GM18517 (cell line): ENCODE measurements at regions not wholly inside any gene's neighbourhood (a gene's known extent, or its start where the extent isn't known, plus 50 kb on each side); places are given as distances from the start of the nearest gene placed in this dataset.
"Not testable (repeated sequence)": the region's sequence is repeated elsewhere in the genome, so short reads cannot be mapped to it uniquely, and the experiment has no call there.

Experiments used
- ATAC-seq: cut with Tn5 transposase; IDR thresholded peaks from one replicate; pipeline ENCODE4 v1.9.1; 2021; ENCODE audit warnings: mild to moderate bottlenecking, moderate library complexity; ENCODE audit not compliant: unreplicated experiment

DNA sequence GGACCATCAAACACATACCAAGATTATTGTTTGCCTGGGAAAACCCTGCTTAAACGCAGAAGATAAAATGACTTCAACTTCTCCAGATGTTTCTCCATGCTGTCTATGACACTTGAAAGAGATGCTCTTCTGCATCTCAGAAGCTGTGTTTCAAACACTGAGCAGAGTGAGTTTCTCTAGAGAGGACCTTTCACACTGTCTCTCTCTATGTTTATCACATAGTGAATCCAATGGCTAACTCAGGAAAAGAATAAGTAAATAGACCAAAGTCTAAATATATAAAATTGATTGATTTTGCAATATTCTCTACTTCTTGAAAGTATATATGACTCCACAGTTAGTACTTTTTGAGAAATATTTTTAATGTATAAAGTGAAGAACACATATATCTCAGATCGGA, 325.6 kb upstream of the USP15 start:
- ATAC-seq, result no peak

DNA sequence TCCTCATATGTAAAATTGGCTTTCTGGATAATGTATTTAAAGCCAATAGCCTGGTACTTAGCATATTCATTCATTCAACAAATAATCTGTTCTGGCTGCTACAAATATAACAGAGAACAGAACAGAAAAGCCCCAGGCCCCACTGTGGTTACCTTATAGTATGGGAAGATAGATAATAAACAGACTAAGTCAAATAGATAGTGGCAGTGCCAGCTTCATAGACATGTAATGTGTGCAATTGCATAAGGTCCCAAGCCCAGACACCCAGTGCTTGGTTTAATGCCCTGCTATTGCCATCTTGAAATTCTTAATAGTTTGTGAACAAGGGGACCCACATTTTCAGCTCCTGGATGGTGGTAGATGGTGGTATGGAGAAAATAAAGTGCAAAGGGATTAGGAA, 320.2 kb upstream of the USP15 start:
- no peak for ATAC-seq

DNA sequence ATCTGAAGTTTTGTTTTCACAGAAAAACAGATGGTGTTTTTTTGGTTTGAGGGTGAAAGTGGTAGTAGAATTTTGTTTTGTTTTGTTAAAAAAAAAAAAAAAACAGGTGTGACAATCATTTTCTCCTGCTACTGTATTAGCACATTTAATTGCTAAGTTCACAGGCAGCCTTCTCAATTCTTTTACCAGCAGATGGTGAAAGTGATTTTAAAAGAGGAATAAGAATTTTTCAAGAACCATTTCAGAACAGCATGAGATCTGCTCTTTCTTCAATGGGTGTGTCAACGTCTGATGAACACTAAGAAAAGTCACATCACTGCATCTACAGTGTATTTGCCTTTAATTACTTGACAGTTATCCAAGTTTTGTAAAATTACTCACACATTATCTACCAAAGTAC, 303.7 kb upstream of the USP15 start:
- ATAC-seq, result no peak

DNA sequence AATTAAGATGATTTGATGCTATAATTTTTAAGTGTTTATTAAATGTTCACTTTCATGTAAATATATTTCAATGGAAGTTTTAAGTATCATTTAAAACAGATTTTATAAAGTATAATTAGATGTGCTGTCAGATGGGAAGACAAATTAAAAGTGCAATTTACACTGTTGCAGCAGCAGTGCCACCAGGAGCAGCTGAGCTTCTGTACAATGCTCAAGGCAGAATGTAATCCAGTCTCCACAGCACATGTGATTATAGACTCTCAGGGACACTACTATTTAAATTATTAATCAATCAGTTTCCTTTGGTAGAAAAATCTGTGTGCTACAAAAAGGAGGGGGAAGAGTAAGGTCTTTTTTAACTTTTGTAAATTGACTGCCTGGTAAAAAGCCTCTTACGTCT, 285.7 kb upstream of the USP15 start:
- no peak for ATAC-seq

DNA sequence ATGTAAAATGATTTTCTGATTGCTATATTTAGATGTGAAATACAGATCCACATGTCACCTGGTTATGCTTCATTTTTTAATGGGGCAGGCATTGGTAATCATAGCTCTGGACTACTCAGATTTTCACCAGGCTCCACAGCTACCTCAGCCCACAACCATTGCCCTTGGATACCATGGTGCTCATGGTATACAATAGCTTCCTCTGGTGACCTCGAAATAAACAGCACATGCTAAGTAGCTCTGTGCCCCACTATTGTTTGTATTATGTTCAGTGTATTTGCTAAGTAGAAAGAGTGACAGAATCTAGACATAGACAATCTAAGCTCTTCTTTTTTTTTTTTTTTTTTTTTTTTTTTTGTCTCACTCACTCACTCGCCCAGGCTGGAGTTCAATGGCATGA, 274.4 kb upstream of the USP15 start:
- no peak for ATAC-seq

DNA sequence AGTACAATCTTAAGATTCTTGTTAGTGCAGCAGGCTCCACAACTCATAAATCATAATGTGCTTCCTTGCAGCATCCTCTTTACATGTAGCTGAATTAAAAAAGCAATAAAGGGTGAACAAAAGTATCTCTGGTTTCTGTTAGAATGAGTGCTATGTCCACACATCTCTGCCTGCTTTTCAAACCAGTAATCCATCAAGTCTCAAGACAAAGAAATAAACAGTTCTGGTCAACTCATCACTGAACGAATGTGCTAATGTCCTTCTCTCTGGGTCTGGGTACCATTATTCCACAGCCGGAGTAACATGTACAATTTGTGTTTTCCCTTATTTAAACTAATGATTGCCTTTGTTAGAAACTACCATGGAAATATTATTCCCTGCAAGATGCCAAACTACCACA, 273.0 kb upstream of the USP15 start:
- ATAC-seq, result no peak

DNA sequence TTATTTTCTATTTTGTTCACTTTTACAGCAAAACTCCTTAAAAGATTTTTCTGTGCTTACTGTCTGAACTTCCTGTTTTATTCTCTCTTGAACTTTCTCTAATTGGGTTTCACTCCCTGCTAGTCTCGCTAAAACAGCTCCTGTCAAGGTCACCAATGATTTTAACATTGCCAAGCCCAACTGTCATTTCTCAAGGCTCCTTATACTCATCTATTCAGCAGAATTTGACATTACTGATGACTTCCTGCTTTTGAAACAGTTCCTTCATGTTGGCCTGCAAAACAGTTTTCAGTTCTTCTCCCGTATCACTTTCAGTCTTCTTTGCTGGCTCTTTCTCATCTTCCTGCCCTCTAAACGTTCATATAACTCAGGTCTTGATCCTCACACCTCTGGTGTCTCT, 268.5 kb upstream of the USP15 start:
- ATAC-seq, result no peak

DNA sequence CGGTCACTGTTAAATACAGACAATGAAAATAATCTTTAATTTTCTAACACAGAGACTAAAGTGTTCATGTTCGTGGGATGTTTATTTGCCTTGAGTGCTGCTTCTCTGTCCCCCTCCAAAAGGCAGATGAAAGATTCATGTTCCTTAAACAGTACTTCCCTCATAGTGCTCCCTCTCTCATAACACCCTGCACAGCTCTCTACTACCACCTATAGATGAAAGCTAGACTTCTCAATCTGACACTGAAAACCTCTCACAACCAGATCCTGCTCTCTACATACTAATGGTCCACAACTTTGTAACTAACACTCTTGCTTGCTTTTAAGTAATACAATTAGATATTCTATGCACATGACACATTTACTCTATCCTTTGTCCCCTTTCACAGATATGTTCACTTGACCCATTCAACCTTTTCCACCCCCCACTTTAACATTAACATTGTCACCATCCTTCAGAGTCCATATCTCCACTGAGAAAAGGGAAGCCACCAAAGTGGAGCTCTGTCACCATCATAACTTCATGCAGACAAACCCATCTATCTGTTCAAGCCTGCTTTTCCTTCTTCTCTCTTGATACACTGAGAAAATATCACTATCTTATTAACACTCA, 266.4 kb upstream of the USP15 start:
- peak; percentile 76 for ATAC-seq

DNA sequence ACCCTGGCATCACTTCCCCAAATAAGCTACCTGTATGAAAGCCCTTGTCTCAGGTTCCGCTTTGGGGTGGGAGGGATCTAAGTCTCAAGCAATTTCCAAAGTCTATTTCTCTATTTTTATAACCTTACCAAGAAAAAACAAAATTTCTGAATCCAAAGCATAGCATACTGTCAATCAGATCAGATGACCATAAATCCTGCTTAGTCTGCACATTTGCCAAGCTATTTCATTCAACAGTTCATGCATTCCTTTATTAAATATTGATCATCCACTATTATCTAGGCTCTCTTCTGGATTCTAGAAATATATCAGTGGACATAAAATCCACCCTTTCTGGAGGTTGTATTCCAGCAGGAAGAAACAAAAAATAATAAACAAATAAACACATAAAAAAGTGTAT, 263.5 kb upstream of the USP15 start:
- ATAC-seq, result no peak

DNA sequence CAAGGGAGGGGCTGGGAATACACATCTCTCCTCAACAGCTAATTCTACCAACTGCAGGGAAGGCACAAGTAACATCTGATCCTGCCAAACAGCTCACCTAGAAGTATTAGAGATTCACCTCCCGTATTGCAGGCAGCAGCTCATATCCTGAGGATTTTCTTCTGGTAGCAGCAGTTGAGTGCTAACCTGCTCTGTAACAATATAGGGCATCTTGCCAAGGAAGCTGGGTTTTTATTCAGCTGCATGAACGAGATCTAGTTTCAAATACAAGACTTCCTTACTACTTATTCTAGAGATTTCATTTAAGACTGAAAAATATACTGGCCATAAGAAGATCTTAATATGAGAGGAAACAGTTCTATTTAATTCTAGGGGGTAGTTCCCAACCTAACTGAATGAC, 261.4 kb upstream of the USP15 start:
- ATAC-seq, result no peak

DNA sequence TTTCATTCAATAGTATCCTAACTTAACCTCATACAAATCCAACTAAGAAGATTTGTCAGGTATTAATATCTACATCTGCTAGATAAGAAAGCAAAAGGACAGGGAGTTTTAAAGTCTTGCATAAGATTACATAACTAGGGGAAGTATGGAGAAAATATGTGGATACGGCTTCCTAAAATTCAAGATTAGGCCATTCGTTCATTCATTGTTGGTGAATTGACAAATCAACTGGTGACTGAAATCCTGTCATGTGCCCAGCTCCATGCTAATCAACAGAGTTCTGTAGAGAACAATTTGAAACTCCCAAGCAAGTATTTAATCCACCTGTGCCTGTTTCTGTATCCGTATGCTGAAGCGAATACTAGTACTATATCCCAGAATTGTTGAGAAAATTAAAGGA, 260.9 kb upstream of the USP15 start:
- ATAC-seq, result no peak

DNA sequence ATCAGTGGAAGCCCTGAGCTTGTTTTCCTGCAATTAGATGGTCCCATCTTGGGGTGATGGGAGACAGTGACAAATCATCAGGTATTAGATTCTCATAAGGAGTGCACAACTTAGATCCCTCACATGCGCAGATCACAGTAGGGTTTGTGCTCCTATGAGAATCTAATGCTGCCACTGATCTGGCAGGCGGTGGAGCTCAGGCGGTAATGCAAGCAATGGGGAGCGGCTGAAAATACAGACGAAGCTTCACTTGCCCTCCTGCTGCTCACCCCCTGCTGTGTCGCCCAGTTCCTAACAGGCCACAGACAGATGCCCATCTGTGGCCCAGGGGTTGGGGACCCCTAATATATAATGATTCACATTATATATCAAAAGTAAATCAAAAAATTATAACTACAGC, 258.8 kb upstream of the USP15 start:
- ATAC-seq, result no peak

DNA sequence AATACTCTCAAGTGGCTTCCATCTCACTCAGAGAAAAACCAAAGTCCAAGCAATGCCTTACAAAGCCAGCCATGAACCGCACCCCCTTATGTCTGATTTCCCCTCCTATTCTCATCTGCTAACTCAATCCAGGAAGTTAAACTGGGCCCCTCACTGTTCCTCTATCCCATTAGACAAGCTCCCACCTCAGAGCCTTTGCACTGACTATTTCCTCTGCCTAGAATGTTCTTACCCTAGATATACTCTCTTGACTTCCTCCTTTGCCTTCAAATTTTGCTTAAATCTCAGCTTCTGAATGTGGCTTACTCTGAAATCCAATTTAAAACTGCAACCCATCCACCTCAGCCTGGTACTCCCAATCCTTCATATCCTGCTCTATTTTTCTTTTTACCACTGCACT, 257.0 kb upstream of the USP15 start:
- ATAC-seq, result no peak

DNA sequence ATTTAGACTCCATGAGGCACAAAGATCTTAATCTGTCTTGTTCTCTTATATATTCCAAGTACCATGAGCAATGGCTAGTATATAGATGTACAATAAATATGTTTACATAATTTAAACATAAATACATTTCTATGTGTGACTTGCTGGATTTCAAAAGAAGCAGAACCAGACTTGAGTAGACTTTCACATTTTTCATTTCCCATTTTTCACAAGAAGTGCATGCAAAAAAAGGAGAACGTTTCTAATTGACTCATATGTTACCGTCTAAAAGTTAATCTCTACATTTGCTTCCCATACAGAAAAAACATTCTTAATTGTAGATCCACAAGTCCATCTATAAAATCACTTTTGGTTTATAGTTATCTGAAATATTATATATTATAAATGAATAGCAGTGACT, 256.5 kb upstream of the USP15 start:
- no peak for ATAC-seq

DNA sequence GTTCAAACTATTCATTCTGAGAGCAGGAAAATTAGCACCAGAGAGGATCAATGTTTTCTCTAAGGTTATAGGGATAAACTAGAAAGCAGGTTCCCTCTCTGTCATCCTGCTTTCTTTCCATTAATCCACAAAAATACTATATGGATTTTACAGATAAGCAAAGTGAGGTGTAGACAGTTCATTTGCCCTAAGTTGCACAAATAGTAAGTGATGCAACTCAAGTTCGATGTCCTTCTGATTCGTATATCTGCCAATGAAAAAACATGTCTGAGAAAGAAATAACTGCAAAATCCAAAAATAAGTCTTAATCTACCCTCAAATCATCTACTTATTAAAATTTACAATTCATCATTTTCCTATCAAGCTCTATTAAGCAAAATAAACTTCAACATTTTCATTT, 254.6 kb upstream of the USP15 start:
- no peak for ATAC-seq

DNA sequence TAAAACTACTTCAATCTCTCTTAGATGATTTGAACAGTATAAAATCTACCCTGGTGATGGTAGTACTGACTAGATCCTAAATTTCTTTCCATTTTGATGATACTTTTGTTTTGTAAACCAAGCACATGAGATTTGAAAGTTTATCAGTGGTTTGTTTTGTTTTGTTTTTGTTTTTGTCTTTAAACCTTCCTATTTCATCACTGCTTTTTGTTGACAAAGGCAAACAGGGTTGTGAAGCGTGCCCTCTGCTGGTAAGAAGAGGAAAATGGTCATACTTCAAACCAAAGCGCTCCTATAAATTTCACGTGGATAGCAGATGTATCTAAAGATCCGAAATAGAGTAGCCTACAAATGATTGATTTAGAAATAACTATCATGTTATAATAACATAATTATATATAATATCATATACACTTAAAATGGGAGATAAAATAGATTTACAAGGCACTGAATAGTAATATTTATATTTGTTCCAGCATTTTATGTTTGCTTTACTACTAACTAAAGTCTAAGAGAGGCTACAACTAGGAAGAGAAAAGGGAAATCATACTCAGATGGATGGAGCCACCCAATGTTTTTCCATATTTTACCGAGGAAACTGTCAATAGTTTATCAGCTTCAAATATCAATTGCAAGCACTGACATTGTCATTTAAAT, 254.0 kb upstream of the USP15 start:
- no peak for ATAC-seq

DNA sequence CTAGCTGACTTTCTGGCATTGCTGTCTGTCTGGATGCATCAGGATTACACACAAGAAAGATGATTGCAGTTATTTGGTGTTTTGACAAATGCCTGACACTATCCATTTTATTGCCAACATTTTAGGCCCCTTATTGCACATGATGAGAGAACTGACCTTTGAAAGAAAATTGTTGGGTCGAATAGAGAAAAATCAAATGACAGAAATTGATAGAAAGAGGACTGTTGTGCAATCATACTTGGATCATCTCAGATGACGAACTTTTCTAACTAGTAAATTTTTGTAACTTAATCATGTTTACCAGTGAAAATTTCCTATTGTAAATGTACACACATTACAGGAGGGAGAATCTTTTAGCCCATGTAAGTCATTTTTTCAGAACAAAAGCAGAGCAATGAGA, 251.5 kb upstream of the USP15 start:
- no peak for ATAC-seq

DNA sequence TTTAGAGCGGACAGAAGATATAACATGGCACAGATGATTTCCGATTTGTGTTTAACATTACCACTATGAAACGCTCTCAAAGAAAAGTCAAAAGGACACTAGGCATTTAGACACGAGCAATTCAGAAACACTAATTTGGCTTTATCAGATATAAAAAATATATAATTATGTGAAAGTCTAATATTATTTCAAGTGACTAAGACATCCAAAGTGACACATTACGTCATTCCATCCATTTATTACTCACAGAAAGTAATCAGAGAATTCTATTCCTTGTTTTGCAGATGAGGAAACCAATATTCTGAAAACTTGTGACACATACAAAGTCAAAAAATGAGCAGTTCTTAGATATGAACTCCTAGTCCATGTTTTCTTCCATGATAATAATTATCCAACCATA, 250.8 kb upstream of the USP15 start:
- no peak for ATAC-seq

DNA sequence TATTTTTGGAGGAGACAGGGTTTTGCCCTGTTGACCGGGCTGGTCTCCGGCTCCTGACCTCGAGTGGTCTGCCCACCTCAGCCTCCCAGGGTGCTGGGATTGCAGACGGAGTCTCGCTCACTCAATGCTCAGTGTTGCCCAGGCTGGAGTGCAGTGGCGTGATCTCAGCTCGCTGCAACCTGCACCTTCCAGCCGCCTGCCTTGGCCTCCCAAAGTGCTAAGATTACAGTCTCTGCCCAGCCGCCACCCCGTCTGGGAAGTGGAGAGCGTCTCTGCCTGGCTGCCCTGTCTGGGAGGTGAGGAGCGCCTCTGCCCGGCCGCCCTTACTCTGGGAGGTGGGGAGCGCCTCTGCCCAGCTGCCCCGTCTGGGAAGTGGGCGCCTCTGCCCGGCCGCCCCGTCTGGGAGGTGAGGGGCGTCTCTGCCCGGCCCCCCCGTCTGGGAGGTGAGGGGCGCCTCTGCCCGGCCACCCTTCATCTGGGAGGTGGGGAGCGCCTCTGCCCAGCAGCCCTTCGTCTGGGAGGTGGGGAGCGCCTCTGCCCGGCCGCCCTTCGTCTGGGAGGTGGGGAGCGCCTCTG, 249.8 kb upstream of the USP15 start:
- not testable (repeated sequence) for ATAC-seq

DNA sequence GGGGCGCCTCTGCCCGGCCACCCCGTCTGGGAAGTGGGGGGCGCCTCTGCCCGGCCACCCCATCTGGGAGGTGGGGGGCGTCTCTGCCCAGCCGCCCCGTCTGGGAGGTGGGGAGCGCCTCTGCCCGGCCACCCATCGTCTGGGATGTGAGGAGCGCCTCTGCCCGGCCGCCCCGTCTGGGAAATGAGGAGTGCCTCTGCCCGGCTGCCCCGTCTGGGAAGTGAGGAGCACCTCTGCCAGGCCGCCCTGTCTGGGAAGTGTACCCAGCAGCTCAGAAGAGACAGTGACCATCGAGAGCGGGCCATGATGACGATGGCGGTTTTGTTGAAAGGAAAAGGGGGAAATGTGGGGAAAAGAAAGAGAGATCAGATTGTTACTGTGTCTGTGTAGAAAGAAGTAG, 249.2 kb upstream of the USP15 start:
- not testable (repeated sequence) for ATAC-seq

DNA sequence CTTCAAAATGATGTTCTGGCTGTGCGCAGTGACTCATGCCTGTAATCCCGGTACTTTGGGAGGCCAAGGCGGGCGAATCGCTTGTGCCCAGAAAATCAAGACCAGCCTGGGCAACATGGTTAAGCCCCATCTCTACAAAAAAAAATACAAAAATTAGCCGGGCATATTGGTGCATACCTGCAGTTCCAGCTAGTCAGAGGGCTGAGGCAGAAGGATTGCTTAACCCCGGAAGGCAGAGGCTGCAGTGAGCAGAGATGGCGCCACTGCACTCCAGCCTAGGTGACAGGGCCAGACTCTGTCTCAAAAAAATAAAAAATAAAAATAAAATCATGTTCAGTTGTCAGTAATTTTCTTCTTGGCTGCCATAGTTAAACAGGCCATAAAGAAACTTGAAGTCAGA, 245.9 kb upstream of the USP15 start:
- ATAC-seq, result no peak

DNA sequence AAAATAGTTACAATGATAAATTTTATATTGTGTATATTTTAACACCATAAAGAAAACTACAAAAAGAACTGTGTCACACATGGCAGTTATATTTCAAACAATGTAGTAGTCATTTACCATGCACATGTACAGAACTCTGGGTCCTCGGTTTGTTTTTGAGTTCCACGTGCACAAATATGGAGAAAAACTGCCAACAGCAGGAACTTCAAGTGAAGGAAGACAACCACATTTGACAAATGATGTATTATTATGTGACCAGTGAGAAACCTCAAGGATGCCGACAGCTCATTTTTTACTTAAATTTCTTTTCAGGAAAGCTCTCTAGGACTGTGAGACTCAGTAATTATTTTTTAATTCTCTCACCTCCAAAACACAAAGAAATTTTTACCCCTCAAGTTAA, 244.2 kb upstream of the USP15 start:
- ATAC-seq, result no peak

DNA sequence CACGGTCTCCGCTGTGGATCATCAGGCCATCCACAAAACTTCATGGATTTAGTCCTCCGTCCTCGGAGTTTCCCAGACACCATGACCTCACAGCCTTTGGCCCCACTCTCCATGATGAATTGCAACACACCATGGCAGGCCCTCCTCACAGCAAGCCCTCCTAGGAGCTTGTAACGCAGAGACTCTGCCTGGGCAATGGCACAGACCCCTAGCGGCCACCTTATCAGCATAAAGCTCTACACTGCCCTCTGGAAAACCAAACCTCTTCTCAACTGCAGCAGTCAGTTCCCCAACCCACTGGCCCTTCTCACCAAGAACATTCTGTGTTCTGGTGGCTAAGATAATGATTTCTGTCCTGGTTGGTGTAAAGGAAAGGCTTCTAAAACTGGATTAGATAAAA, 238.4 kb upstream of the USP15 start:
- no peak for ATAC-seq
